Duodenal mucosa (tissue), 2 donors: ENCODE measurements at regions not wholly inside any gene's neighbourhood (a gene's known extent, or its start where the extent isn't known, plus 50 kb on each side); places are given as distances from the start of the nearest gene placed in this dataset.

Experiments
- H3K27ac ChIP-seq: one replicate; pipeline ENCODE4 v1.7.0; 2013; ENCODE audit warnings: low read depth, low read length
- H3K27me3 ChIP-seq, 2 donors: one replicate each; pipeline ENCODE4 v1.7.0; 2013; ENCODE audit warnings: low read length in 2 of 2, control low read depth in 1 of 2; ENCODE audit not compliant: insufficient read depth in 2 of 2, control insufficient read depth in 1 of 2
- H3K36me3 ChIP-seq, 2 donors: one replicate each; pipeline ENCODE4 v1.7.0; 2013; ENCODE audit warnings: low read length in 2 of 2, control low read depth in 1 of 2; ENCODE audit not compliant: insufficient read depth in 2 of 2, control insufficient read depth in 1 of 2
- H3K4me1 ChIP-seq, 2 donors: one replicate each; pipeline ENCODE4 v1.7.0; 2013; ENCODE audit warnings: low read length in 2 of 2, control low read depth in 1 of 2; ENCODE audit not compliant: insufficient read depth in 2 of 2, control insufficient read depth in 1 of 2
- H3K4me3 ChIP-seq, 2 donors: one replicate each; pipeline ENCODE4 v1.7.0; 2013; ENCODE audit warnings: low read length in 2 of 2, low read depth in 1 of 2
- H3K9ac ChIP-seq, 2 donors: one replicate each; pipeline ENCODE4 v1.7.0; 2013; ENCODE audit warnings: low read length in 2 of 2, low read depth in 1 of 2
- H3K9me3 ChIP-seq, 2 donors: one replicate each; pipeline ENCODE4 v1.7.0; 2013; ENCODE audit warnings: low read length in 2 of 2, control low read depth in 1 of 2; ENCODE audit not compliant: control insufficient read depth in 1 of 2

- Histone ChIP-seq H3K9ac (no peak overlapping the region), H3K4me1 (no peaks in the 10 kb centered on the region), H3K36me3 (no peaks in the 10 kb centered on the region), H3K9me3 (no peaks in the 10 kb centered on the region), H3K27ac (no peak overlapping the region), H3K4me3 (no peak overlapping the region), H3K27me3 (no peaks in the 10 kb centered on the region)
Measured at GRCh38 chr7:46637793-46638735, 717.0 kb upstream of the IGFBP3 start.

GRCh38 chr7:46636022-46636421 is 715.0 kb upstream of the IGFBP3 start:
- Histone ChIP-seq H3K4me3 (no peak overlapping the region), H3K36me3 (no peaks in the 10 kb centered on the region), H3K9me3 (no peaks in the 10 kb centered on the region), H3K27ac (no peak overlapping the region), H3K9ac (no peak overlapping the region), H3K4me1 (no peaks in the 10 kb centered on the region), H3K27me3 (no peaks in the 10 kb centered on the region)

GRCh38 chr7:46633630-46634240 is 712.7 kb upstream of the IGFBP3 start:
- Histone ChIP-seq H3K4me3 (no peak overlapping the region), H3K27me3 (no peaks in the 10 kb centered on the region), H3K9ac (no peak overlapping the region), H3K36me3 (no peaks in the 10 kb centered on the region), H3K4me1 (no peaks in the 10 kb centered on the region), H3K27ac (no peak overlapping the region), H3K9me3 (no peaks in the 10 kb centered on the region)

- no peak overlapping the region for H3K9ac ChIP-seq
- no peaks in the 10 kb centered on the region for H3K4me1 ChIP-seq
- H3K36me3 ChIP-seq = no peaks in the 10 kb centered on the region
- H3K9me3 ChIP-seq = no peaks in the 10 kb centered on the region
- no peak overlapping the region for H3K27ac ChIP-seq
- no peaks in the 10 kb centered on the region for H3K27me3 ChIP-seq
- H3K4me3 ChIP-seq = no peak overlapping the region
Measured at GRCh38 chr7:46633200-46633599, 712.1 kb upstream of the IGFBP3 start.

- Histone ChIP-seq H3K27ac (no peak overlapping the region), H3K36me3 (no peaks in the 10 kb centered on the region), H3K4me1 (no peaks in the 10 kb centered on the region), H3K4me3 (no peak overlapping the region), H3K9ac (no peak overlapping the region), H3K9me3 (no peaks in the 10 kb centered on the region), H3K27me3 (no peaks in the 10 kb centered on the region)
Measured at GRCh38 chr7:46630031-46630430, 709.0 kb upstream of the IGFBP3 start.

- H3K4me3 ChIP-seq = no peak overlapping the region
- H3K36me3 ChIP-seq = no peaks in the 10 kb centered on the region
- no peaks in the 10 kb centered on the region for H3K4me1 ChIP-seq
- H3K27ac ChIP-seq = no peak overlapping the region
- no peak overlapping the region for H3K9ac ChIP-seq
- H3K27me3 ChIP-seq = no peaks in the 10 kb centered on the region
- no peaks in the 10 kb centered on the region for H3K9me3 ChIP-seq
Measured at GRCh38 chr7:46628389-46628788, 707.3 kb upstream of the IGFBP3 start.

- Histone ChIP-seq H3K4me3 (no peak overlapping the region), H3K9ac (no peak overlapping the region), H3K9me3 (no peaks in the 10 kb centered on the region), H3K27me3 (no peaks in the 10 kb centered on the region), H3K27ac (no peak overlapping the region), H3K4me1 (no peaks in the 10 kb centered on the region), H3K36me3 (no peaks in the 10 kb centered on the region)
Measured at GRCh38 chr7:46626691-46627310, 705.7 kb upstream of the IGFBP3 start.

GRCh38 chr7:46626261-46626660 is 705.2 kb upstream of the IGFBP3 start:
- Histone ChIP-seq H3K36me3 (no peaks in the 10 kb centered on the region), H3K9ac (no peak overlapping the region), H3K27me3 (no peaks in the 10 kb centered on the region), H3K4me1 (no peaks in the 10 kb centered on the region), H3K27ac (no peak overlapping the region), H3K9me3 (no peaks in the 10 kb centered on the region), H3K4me3 (no peak overlapping the region)

- H3K9ac ChIP-seq = no peak overlapping the region
- no peaks in the 10 kb centered on the region for H3K36me3 ChIP-seq
- no peaks in the 10 kb centered on the region for H3K27me3 ChIP-seq
- no peaks in the 10 kb centered on the region for H3K4me1 ChIP-seq
- H3K9me3 ChIP-seq = no peaks in the 10 kb centered on the region
- no peak overlapping the region for H3K27ac ChIP-seq
- H3K4me3 ChIP-seq = no peak overlapping the region
Measured at GRCh38 chr7:46625032-46625431, 704.0 kb upstream of the IGFBP3 start.

GRCh38 chr7:46622251-46622650 is 701.2 kb upstream of the IGFBP3 start:
- Histone ChIP-seq H3K36me3 (no peaks in the 10 kb centered on the region), H3K9me3 (no peaks in the 10 kb centered on the region), H3K9ac (no peak overlapping the region), H3K4me3 (no peak overlapping the region), H3K27me3 (no peaks in the 10 kb centered on the region), H3K27ac (no peak overlapping the region), H3K4me1 (no peaks in the 10 kb centered on the region)
